Stimulated activated CD4-positive, alpha-beta T cell treated with anti-CD3 and anti-CD28 coated beads, Interleukin-2, amount 100 ng/mL, for 48 hours (primary cell): ENCODE measurements at regions not wholly inside any gene's neighbourhood (a gene's known extent, or its start where the extent isn't known, plus 50 kb on each side); places are given as distances from the start of the nearest gene placed in this dataset.
"Not testable (repeated sequence)": the region's sequence is repeated elsewhere in the genome, so short reads cannot be mapped to it uniquely, and the experiment has no call there.

Source experiments
- DNase-seq, 2 donors: peaks; one replicate each; pipeline ENCODE4 v3.0.0-alpha.2; 2020

- DNase-seq, result no peak
Measured at GRCh38 chr16:60949800-60950199, 1086.4 kb downstream of the CDH8 start.

GRCh38 chr16:60945225-60945624 is 1091.0 kb downstream of the CDH8 start:
- DNase-seq, result no peak

GRCh38 chr16:60936189-60936588 is 1100.0 kb downstream of the CDH8 start:
- DNase-seq, result not testable (repeated sequence)

GRCh38 chr16:60932600-60932999 is 1103.6 kb downstream of the CDH8 start:
- DNase-seq, result no peak

- DNase-seq, result no peak
Measured at GRCh38 chr16:60930291-60930690, 1105.9 kb downstream of the CDH8 start.

GRCh38 chr16:60922920-60923319 is 1113.3 kb downstream of the CDH8 start:
- DNase-seq, result no peak

- no peak for DNase-seq
Measured at GRCh38 chr16:60914334-60914733, 1121.9 kb downstream of the CDH8 start.

GRCh38 chr16:60907645-60908044 is 1128.6 kb downstream of the CDH8 start:
- DNase-seq, result no peak

- no peak for DNase-seq
Measured at GRCh38 chr16:60905811-60906210, 1130.4 kb downstream of the CDH8 start.

GRCh38 chr16:60902114-60902513 is 1134.1 kb downstream of the CDH8 start:
- no peak for DNase-seq

GRCh38 chr16:60882816-60883215 is 1153.4 kb downstream of the CDH8 start:
- no peak for DNase-seq

GRCh38 chr16:60852635-60853034 is 1183.6 kb downstream of the CDH8 start:
- DNase-seq, result no peak

- DNase-seq, result no peak
Measured at GRCh38 chr16:60821661-60822060, 1214.6 kb downstream of the CDH8 start.

- no peak for DNase-seq
Measured at GRCh38 chr16:60820361-60820760, 1215.9 kb downstream of the CDH8 start.

GRCh38 chr16:60818465-60818864 is 1217.8 kb downstream of the CDH8 start:
- DNase-seq, result no peak

- DNase-seq, result no peak
Measured at GRCh38 chr16:60816461-60816860, 1219.8 kb downstream of the CDH8 start.

- no peak for DNase-seq
Measured at GRCh38 chr16:60815865-60816264, 1220.4 kb downstream of the CDH8 start.

GRCh38 chr16:60815033-60815432 is 1221.2 kb downstream of the CDH8 start:
- no peak for DNase-seq

GRCh38 chr16:60811657-60812056 is 1224.6 kb downstream of the CDH8 start:
- no peak for DNase-seq

GRCh38 chr16:60811051-60811608 is 1225.1 kb downstream of the CDH8 start:
- no peak for DNase-seq

GRCh38 chr16:60810250-60810649 is 1226.0 kb downstream of the CDH8 start:
- no peak for DNase-seq

GRCh38 chr16:60792437-60792836 is 1243.8 kb downstream of the CDH8 start:
- DNase-seq, result no peak

GRCh38 chr16:60788631-60789030 is 1247.6 kb downstream of the CDH8 start:
- DNase-seq, result no peak

GRCh38 chr16:60776281-60776680 is 1260.0 kb downstream of the CDH8 start:
- DNase-seq, result no peak

- no peak for DNase-seq
Measured at GRCh38 chr16:60771138-60771537, 1265.1 kb downstream of the CDH8 start.

- DNase-seq, result not testable (repeated sequence)
Measured at GRCh38 chr16:60770384-60770783, 1265.9 kb downstream of the CDH8 start.
